ENCODE measurements at regions not wholly inside any gene's neighbourhood (a gene's known extent, or its start where the extent isn't known, plus 50 kb on each side); places are given as distances from the start of the nearest gene placed in this dataset.

DNA sequence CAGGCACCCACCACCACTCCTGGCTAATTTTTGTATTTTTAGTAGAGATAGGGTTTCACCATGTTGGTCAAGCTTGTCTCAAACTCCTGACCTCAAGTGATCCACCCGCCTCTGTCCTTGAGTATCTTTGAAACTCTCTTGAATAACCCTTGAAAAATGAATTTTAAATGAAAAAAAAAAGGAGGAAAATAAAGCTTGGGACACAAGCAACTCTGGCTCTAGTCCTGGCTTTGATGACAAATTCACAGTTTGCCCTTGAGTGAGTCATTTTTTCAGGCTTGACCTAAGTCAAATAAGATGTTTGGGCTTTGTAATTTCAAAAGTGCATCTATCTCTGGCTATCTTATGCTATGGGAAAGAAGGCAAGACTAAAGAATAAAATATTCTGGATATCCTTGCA is 79.0 kb upstream of the TRIB2 start:
- H3K27me3 ChIP-seq (ENCODE audit: control insufficient read depth, insufficient read depth, low read length, poor library complexity, severe bottlenecking), result peaks cover 3% of the 10 kb centered on the region
- H3K27ac ChIP-seq (ENCODE audit: low read depth, low read length), result no peak overlapping the region
- H3K4me1 ChIP-seq (ENCODE audit: control insufficient read depth, insufficient read depth, low read length), result no peaks in the 10 kb centered on the region
- H3K27ac Mint-ChIP-seq, result no peak overlapping the region
- no peaks in the 10 kb centered on the region for H3K9me3 ChIP-seq (ENCODE audit: control insufficient read depth, low read length)
- TF ChIP-seq, protein P1, sequence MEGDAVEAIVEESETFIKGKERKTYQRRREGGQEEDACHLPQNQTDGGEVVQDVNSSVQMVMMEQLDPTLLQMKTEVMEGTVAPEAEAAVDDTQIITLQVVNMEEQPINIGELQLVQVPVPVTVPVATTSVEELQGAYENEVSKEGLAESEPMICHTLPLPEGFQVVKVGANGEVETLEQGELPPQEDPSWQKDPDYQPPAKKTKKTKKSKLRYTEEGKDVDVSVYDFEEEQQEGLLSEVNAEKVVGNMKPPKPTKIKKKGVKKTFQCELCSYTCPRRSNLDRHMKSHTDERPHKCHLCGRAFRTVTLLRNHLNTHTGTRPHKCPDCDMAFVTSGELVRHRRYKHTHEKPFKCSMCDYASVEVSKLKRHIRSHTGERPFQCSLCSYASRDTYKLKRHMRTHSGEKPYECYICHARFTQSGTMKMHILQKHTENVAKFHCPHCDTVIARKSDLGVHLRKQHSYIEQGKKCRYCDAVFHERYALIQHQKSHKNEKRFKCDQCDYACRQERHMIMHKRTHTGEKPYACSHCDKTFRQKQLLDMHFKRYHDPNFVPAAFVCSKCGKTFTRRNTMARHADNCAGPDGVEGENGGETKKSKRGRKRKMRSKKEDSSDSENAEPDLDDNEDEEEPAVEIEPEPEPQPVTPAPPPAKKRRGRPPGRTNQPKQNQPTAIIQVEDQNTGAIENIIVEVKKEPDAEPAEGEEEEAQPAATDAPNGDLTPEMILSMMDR (conservative IDR thresholded peaks at IDR 0.05), result no peak
- H3K27me3 Mint-ChIP-seq (ENCODE audit: insufficient read depth), result peaks cover 31% of the 10 kb centered on the region
- H3K4me3 ChIP-seq (ENCODE audit: low read length), result no peak overlapping the region
- H3K9ac ChIP-seq (ENCODE audit: extremely low read depth, low read length, poor library complexity, severe bottlenecking), result no peak overlapping the region
- no peaks in the 10 kb centered on the region for H3K4me1 Mint-ChIP-seq
- H3K4me3 Mint-ChIP-seq, result no peak overlapping the region
- no peaks in the 10 kb centered on the region for H3K9me3 Mint-ChIP-seq
- no peak for DNase-seq
- WGBS, 2 experiments (ENCODE audit: insufficient coverage in 1 of 2, insufficient read length in 1 of 2), result 80 to 94% methylated on average over 1 of the region's 1 CpG
- H3K36me3 ChIP-seq (ENCODE audit: control insufficient read depth, insufficient read depth, low read length), result no peaks in the 10 kb centered on the region
- no peaks in the 10 kb centered on the region for H3K36me3 Mint-ChIP-seq (ENCODE audit: low read depth)

DNA sequence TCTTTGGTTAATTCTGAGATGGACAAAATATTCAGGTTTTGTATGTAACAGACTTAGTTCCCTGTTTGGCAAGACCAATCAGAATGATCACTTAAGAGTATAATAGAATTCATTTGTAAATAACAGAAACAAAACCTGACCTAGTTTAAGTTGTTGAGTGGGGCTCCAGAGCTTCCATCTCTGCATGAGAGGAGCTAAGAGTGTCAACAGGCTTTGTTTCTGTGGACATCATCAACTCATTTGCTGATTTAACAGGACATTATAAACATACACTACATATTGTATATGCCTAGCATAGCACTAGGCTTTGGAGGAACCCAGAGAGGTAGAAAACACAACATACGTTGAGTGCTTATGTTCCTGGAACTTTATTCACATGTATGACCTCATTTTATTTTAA is 75.3 kb upstream of the TRIB2 start:
- no peak overlapping the region for H3K4me3 ChIP-seq (ENCODE audit: low read length)
- no peak overlapping the region for H3K27ac ChIP-seq (ENCODE audit: low read depth, low read length)
- Mint-ChIP-seq H3K36me3 (ENCODE audit: low read depth) (no peaks in the 10 kb centered on the region), H3K4me1 (no peaks in the 10 kb centered on the region), H3K4me3 (no peak overlapping the region), H3K27me3 (ENCODE audit: insufficient read depth) (peaks cover 4% of the 10 kb centered on the region), H3K9me3 (peaks cover 8% of the 10 kb centered on the region), H3K27ac (no peak overlapping the region)
- TF ChIP-seq, protein P1 (conservative IDR thresholded peaks at IDR 0.05), result no peak
- H3K9ac ChIP-seq (ENCODE audit: extremely low read depth, low read length, poor library complexity, severe bottlenecking), result no peak overlapping the region
- DNase-seq, result no peak
- WGBS, 2 experiments (ENCODE audit: insufficient coverage in 1 of 2, insufficient read length in 1 of 2), result 87% methylated on average over 1 of the region's 1 CpG; no CpG with 5 or more reads in 1 of the 2 experiments
- H3K9me3 ChIP-seq (ENCODE audit: control insufficient read depth, low read length), result no peaks in the 10 kb centered on the region
- no peaks in the 10 kb centered on the region for H3K27me3 ChIP-seq (ENCODE audit: control insufficient read depth, insufficient read depth, low read length, poor library complexity, severe bottlenecking)
- H3K36me3 ChIP-seq (ENCODE audit: control insufficient read depth, insufficient read depth, low read length), result no peaks in the 10 kb centered on the region
- no peaks in the 10 kb centered on the region for H3K4me1 ChIP-seq (ENCODE audit: control insufficient read depth, insufficient read depth, low read length)

DNA sequence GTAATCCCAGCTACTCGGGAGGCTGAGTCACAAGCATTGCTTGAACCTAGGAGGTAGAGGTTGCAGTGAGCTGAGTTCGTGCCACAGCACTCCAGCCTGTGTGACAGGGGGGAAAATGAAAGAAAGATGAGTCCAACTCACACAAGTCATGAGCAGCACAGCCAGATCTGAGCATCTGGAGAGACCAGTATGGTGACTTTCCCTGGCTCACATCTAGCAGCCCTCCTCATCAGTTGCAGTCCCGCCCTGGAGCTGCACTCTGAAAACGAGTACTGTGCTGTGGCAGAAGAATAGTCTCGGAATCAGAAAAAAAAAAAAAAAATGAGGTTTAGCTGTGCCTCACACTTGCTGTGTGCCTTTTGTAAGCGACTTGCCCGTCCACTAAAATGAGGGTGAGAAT is 74.4 kb upstream of the TRIB2 start:
- no peaks in the 10 kb centered on the region for H3K36me3 ChIP-seq (ENCODE audit: control insufficient read depth, insufficient read depth, low read length)
- no peak overlapping the region for H3K27ac ChIP-seq (ENCODE audit: low read depth, low read length)
- H3K4me3 Mint-ChIP-seq, result no peak overlapping the region
- TF ChIP-seq, protein P1 (conservative IDR thresholded peaks at IDR 0.05), result no peak
- peaks cover 11% of the 10 kb centered on the region for H3K9me3 Mint-ChIP-seq
- H3K27me3 Mint-ChIP-seq (ENCODE audit: insufficient read depth), result peaks cover 4% of the 10 kb centered on the region
- no peaks in the 10 kb centered on the region for H3K27me3 ChIP-seq (ENCODE audit: control insufficient read depth, insufficient read depth, low read length, poor library complexity, severe bottlenecking)
- no peak overlapping the region for H3K27ac Mint-ChIP-seq
- no peaks in the 10 kb centered on the region for H3K36me3 Mint-ChIP-seq (ENCODE audit: low read depth)
- H3K4me3 ChIP-seq (ENCODE audit: low read length), result no peak overlapping the region
- no peak overlapping the region for H3K9ac ChIP-seq (ENCODE audit: extremely low read depth, low read length, poor library complexity, severe bottlenecking)
- H3K4me1 ChIP-seq (ENCODE audit: control insufficient read depth, insufficient read depth, low read length), result no peaks in the 10 kb centered on the region
- 90 to 91% methylated on average over 6 to 7 of the region's 7 CpGs for WGBS, 2 experiments (ENCODE audit: insufficient coverage in 1 of 2, insufficient read length in 1 of 2)
- H3K9me3 ChIP-seq (ENCODE audit: control insufficient read depth, low read length), result no peaks in the 10 kb centered on the region
- DNase-seq, result no peak
- no peaks in the 10 kb centered on the region for H3K4me1 Mint-ChIP-seq

All from endodermal cell (in vitro differentiated cells).